ENCODE measurements at regions not wholly inside any gene's neighbourhood (a gene's known extent, or its start where the extent isn't known, plus 50 kb on each side); places are given as distances from the start of the nearest gene placed in this dataset.
A peak's percentile ranks its signal among the peaks of the same experiment; 100 is the strongest.

DNA sequence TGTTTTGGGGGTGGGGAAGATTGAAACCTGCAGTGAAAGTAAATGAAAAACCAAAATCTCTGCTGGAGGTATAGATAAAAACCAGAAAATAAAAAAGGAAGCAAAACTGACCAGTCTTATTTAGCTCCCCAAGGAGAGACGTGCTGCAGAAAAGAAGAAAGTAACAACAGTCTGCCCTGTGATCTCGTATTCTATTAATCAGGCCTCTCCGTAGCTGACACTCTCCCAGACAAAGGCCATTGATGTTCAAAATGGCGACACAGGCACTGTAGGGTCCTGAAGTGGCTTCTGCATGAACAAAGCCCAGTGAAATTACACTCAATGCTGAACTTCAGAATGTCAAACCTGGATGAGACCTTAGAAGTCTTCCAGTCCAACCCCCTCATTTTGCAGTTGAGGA is 106.6 kb downstream of the NXPE2 start:
- no TSS peak for BruUV-seq (replicated peaks)
- ChIA-PET POLR2A (no interaction called here), CTCF (no interaction called here)
- no peak for DNase-seq
- peak overlapping the region; percentile 5 for H3K27ac Mint-ChIP-seq (ENCODE audit: unreplicated experiment)
- peaks cover 5% of the 10 kb centered on the region; the same call in 1 of the 2 replicates for H3K9me3 ChIP-seq
- H3K36me3 ChIP-seq (ENCODE audit: control insufficient read depth, insufficient read depth, low read length): no peaks in the 10 kb centered on the region
- TF ChIP-seq, protein P1, sequence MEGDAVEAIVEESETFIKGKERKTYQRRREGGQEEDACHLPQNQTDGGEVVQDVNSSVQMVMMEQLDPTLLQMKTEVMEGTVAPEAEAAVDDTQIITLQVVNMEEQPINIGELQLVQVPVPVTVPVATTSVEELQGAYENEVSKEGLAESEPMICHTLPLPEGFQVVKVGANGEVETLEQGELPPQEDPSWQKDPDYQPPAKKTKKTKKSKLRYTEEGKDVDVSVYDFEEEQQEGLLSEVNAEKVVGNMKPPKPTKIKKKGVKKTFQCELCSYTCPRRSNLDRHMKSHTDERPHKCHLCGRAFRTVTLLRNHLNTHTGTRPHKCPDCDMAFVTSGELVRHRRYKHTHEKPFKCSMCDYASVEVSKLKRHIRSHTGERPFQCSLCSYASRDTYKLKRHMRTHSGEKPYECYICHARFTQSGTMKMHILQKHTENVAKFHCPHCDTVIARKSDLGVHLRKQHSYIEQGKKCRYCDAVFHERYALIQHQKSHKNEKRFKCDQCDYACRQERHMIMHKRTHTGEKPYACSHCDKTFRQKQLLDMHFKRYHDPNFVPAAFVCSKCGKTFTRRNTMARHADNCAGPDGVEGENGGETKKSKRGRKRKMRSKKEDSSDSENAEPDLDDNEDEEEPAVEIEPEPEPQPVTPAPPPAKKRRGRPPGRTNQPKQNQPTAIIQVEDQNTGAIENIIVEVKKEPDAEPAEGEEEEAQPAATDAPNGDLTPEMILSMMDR (IDR thresholded peaks at IDR 0.05; ENCODE audit: insufficient read depth in 1 of 2, low read depth in 1 of 2, low read length in 1 of 2, severe bottlenecking in 1 of 2, unreplicated experiment in 1 of 2): no peak
- H3K4me3 Mint-ChIP-seq (ENCODE audit: unreplicated experiment): no peak overlapping the region
- no peak overlapping the region for H3K4me3 ChIP-seq (ENCODE audit: low read depth, low read length)
- H3K4me1 ChIP-seq: peaks cover 28% of the 10 kb centered on the region
- no peaks in the 10 kb centered on the region for H3K27me3 ChIP-seq (replicated peaks; ENCODE audit: control insufficient read depth, insufficient read depth, low read length)
- H3K4me1 Mint-ChIP-seq (ENCODE audit: low read depth, unreplicated experiment): peaks cover 28% of the 10 kb centered on the region
- H3K9me3 Mint-ChIP-seq (ENCODE audit: unreplicated experiment): no peaks in the 10 kb centered on the region
- intact Hi-C loops (cut with micrococcal nuclease; ENCODE audit: unreplicated experiment): loop anchor here (1.0 to 5.0 kb wide), 2 partner anchors 9 to 717 kb away; partner anchors contain the start of gene CADM1
- H3K36me3 Mint-ChIP-seq (ENCODE audit: insufficient read depth, unreplicated experiment): no peaks in the 10 kb centered on the region
- H3K27me3 Mint-ChIP-seq (ENCODE audit: insufficient read depth, unreplicated experiment): no peaks in the 10 kb centered on the region

DNA sequence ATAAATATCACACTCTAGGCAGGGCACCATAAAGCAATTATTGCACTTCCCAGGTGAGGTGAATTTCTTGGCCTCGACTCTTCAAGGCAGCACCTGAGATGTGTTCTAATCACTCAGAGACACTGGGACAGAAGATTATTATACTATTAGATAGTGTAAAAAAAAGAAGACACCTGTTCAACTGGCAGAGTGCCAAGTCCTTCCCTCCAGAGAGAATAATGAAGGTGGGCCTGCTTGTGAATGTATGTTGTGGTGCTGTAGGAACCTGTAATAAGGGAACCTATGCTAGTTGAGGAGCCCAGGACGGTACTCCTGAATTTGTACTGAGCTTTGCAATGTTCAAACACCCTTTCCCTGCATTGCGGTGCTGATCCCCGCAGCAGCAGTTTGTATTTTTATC is 107.5 kb downstream of the NXPE2 start:
- POLR2A ChIA-PET: no interaction called here
- H3K36me3 ChIP-seq (ENCODE audit: control insufficient read depth, insufficient read depth, low read length): no peaks in the 10 kb centered on the region
- intact Hi-C loops (cut with micrococcal nuclease; ENCODE audit: unreplicated experiment): no loop called here
- H3K4me3 ChIP-seq (ENCODE audit: low read depth, low read length): no peak overlapping the region
- TF ChIP-seq, protein P1 (IDR thresholded peaks at IDR 0.05; ENCODE audit: insufficient read depth in 1 of 2, low read depth in 1 of 2, low read length in 1 of 2, severe bottlenecking in 1 of 2, unreplicated experiment in 1 of 2): no peak
- Mint-ChIP-seq H3K27ac (ENCODE audit: unreplicated experiment) (no peak overlapping the region), H3K4me3 (ENCODE audit: unreplicated experiment) (no peak overlapping the region), H3K9me3 (ENCODE audit: unreplicated experiment) (no peaks in the 10 kb centered on the region), H3K36me3 (ENCODE audit: insufficient read depth, unreplicated experiment) (no peaks in the 10 kb centered on the region), H3K4me1 (ENCODE audit: low read depth, unreplicated experiment) (peaks cover 19% of the 10 kb centered on the region), H3K27me3 (ENCODE audit: insufficient read depth, unreplicated experiment) (no peaks in the 10 kb centered on the region)
- H3K4me1 ChIP-seq: peaks cover 28% of the 10 kb centered on the region
- no TSS peak for BruUV-seq (replicated peaks)
- H3K27me3 ChIP-seq (replicated peaks; ENCODE audit: control insufficient read depth, insufficient read depth, low read length): no peaks in the 10 kb centered on the region
- no peak for DNase-seq
- CTCF ChIA-PET: no interaction called here
- H3K9me3 ChIP-seq: peaks cover 5% of the 10 kb centered on the region; the same call in 1 of the 2 replicates

DNA sequence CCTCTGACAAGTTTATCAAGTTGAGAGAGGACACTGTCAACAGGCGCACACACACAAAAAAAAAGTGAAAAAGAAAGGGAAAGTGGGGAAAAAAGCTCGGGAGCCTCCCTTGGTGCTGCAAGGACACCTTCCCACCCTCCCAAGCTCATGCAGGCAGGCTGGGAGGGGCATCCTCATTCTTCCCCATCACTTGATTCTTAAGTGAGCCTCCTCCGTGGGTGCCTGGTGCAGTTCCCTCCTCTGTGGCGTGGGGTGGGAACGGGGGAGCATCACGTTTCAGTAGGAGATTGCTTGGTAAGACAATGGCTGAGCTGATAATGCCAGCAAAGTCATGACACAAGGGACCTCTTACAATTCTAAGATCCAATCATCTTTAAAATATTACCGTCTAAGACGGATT is 108.8 kb downstream of the NXPE2 start:
- Histone ChIP-seq H3K27me3 (replicated peaks; ENCODE audit: control insufficient read depth, insufficient read depth, low read length) (no peaks in the 10 kb centered on the region), H3K4me3 (ENCODE audit: low read depth, low read length) (no peak overlapping the region), H3K4me1 (peaks cover 28% of the 10 kb centered on the region), H3K36me3 (ENCODE audit: control insufficient read depth, insufficient read depth, low read length) (no peaks in the 10 kb centered on the region), H3K9me3 (peaks cover 2% of the 10 kb centered on the region; the same call in 1 of the 2 replicates)
- Mint-ChIP-seq H3K27me3 (ENCODE audit: insufficient read depth, unreplicated experiment) (peaks cover 4% of the 10 kb centered on the region), H3K27ac (ENCODE audit: unreplicated experiment) (no peak overlapping the region), H3K9me3 (ENCODE audit: unreplicated experiment) (peaks cover 10% of the 10 kb centered on the region), H3K4me3 (ENCODE audit: unreplicated experiment) (no peak overlapping the region), H3K4me1 (ENCODE audit: low read depth, unreplicated experiment) (peaks cover 22% of the 10 kb centered on the region), H3K36me3 (ENCODE audit: insufficient read depth, unreplicated experiment) (no peaks in the 10 kb centered on the region)
- TF ChIP-seq, protein P1 (IDR thresholded peaks at IDR 0.05; ENCODE audit: insufficient read depth in 1 of 2, low read depth in 1 of 2, low read length in 1 of 2, severe bottlenecking in 1 of 2, unreplicated experiment in 1 of 2): no peak
- ChIA-PET CTCF (no interaction called here), POLR2A (no interaction called here)
- DNase-seq: no peak
- intact Hi-C loops (cut with micrococcal nuclease; ENCODE audit: unreplicated experiment): no loop called here
- no TSS peak for BruUV-seq (replicated peaks)

All from Caco-2 (cell line).